Right lobe of liver (tissue), 6 donors: ENCODE measurements at regions not wholly inside any gene's neighbourhood (a gene's known extent, or its start where the extent isn't known, plus 50 kb on each side); places are given as distances from the start of the nearest gene placed in this dataset.

ENCODE experiments used
- ATAC-seq, 4 donors: fragments of 200-7000 bp; cut with Tn5 transposase; one replicate each; pipeline ENCODE4 v1.9.1; 2020; ENCODE audit warnings: mild to moderate bottlenecking in 4 of 4, moderate library complexity in 4 of 4
- DNase-seq, 3 donors: peaks; one replicate each; pipeline ENCODE4 v3.0.0-alpha.2; 2020
- H3K27ac ChIP-seq, 3 donors: fragments of 200-600 bp; one replicate each; pipeline ENCODE4 v1.8.0; 2022
- H3K27me3 ChIP-seq, 2 donors: fragments of 200-600 bp; one replicate each; pipeline ENCODE4 v1.8.0; 2022
- H3K36me3 ChIP-seq, 4 donors: fragments of 200-600 bp; sonication (generic) in 1 of 4; one replicate each; pipeline versions ENCODE4 v1.5.1 to v1.8.0; 2017 to 2022; ENCODE audit warnings: control low read depth in 1 of 4
- H3K4me1 ChIP-seq, 4 donors: fragments of 200-600 bp; sonication (generic) in 1 of 4; one replicate each; pipeline versions ENCODE4 v1.5.1 to v1.8.0; 2017 to 2022; ENCODE audit warnings: control low read depth in 1 of 4
- H3K4me3 ChIP-seq, 3 donors: fragments of 200-600 bp; one replicate each; pipeline ENCODE4 v1.8.0; 2022
- H3K9me3 ChIP-seq, 4 donors: fragments of 200-600 bp; sonication (generic) in 1 of 4; one replicate each; pipeline versions ENCODE4 v1.5.1 to v1.8.0; 2017 to 2022; ENCODE audit warnings: control low read depth in 1 of 4
- CTCF ChIP-seq, 4 donors: fragments of 200-600 bp in 3 of 4; fragments of 450-650 bp in 1 of 4; IDR thresholded peaks; one replicate each; pipeline versions ENCODE4 v1.5.1 to v1.8.0; 2016 to 2022; ENCODE audit warnings: antibody characterized with exemption in 4 of 4, mild to moderate bottlenecking in 2 of 4
- POLR2A ChIP-seq: fragments of 450-650 bp; IDR thresholded peaks from one replicate; pipeline ENCODE4 v1.6.1; 2017; ENCODE audit warnings: antibody characterized with exemption, mild to moderate bottlenecking
- WGBS: methylation state at CpG from one replicate; pipeline ENCODE4 v1.1.6; 2018; ENCODE audit warnings: low coverage, low lambda C conversion rate; ENCODE audit not compliant: insufficient coverage; ENCODE audit errors: missing lambda C conversion rate; 5-methylcytosine and 5-hydroxymethylcytosine counted together
- intact Hi-C, 2 donors: fragments of 100-400 bp; cut with DNase I; formaldehyde crosslinking; loops; one replicate each; pipeline versions ENCODE4 v1.11.2 to v1.14.1; 2022
- donor health status: DM: no; HTN: yes; CAD: no.
- donor health status: DM: no; HTN: no; CAD: no.
- donor health status: DM: no; HTN: no; CAD: no.
- donor health status: DM: no; HTN: yes; CAD: no.
- donor health status: DM: no; HTN: yes; CAD: no.

- no peak overlapping the region for H3K4me3 ChIP-seq
- no peak overlapping the region for H3K27ac ChIP-seq
- 28% methylated on average over 10 of the region's 10 CpGs for WGBS
- intact Hi-C loops, result no loop called here
- TF ChIP-seq CTCF (IDR thresholded peaks at IDR 0.05), result no peak
- no peak for TF ChIP-seq POLR2A
- no peak for ATAC-seq
- no peaks in the 10 kb centered on the region for H3K4me1 ChIP-seq
- no peak for DNase-seq
- no peaks in the 10 kb centered on the region for H3K27me3 ChIP-seq
- no peaks in the 10 kb centered on the region for H3K36me3 ChIP-seq
- no peaks in the 10 kb centered on the region for H3K9me3 ChIP-seq
Observed at GRCh38 chr15:88365124-88365523, 102.1 kb downstream of the MRPL46 start.

GRCh38 chr15:88348579-88349230, 92.2 kb upstream of the NTRK3 start:
- 35% methylated on average over 4 of the region's 4 CpGs for WGBS
- intact Hi-C loops, result no loop called here
- H3K4me3 ChIP-seq, result no peak overlapping the region
- no peak for ATAC-seq
- H3K27me3 ChIP-seq, result no peaks in the 10 kb centered on the region
- no peaks in the 10 kb centered on the region for H3K36me3 ChIP-seq
- no peaks in the 10 kb centered on the region for H3K4me1 ChIP-seq
- H3K9me3 ChIP-seq, result peaks cover 0 to 7% (median 0%) of the 10 kb centered on the region in 4 donors
- no peak overlapping the region for H3K27ac ChIP-seq
- no peak for DNase-seq
- TF ChIP-seq POLR2A, result no peak
- TF ChIP-seq CTCF (IDR thresholded peaks at IDR 0.05), result no peak

GRCh38 chr15:88345962-88346361, 89.4 kb upstream of the NTRK3 start:
- DNase-seq, result no peak
- H3K9me3 ChIP-seq, result no peaks in the 10 kb centered on the region
- H3K36me3 ChIP-seq, result no peaks in the 10 kb centered on the region
- no peaks in the 10 kb centered on the region for H3K4me1 ChIP-seq
- no peak overlapping the region for H3K4me3 ChIP-seq
- WGBS, result 57% methylated on average over 4 of the region's 4 CpGs
- no peaks in the 10 kb centered on the region for H3K27me3 ChIP-seq
- intact Hi-C loops, result no loop called here
- no peak overlapping the region for H3K27ac ChIP-seq
- ATAC-seq, result no peak
- TF ChIP-seq CTCF (IDR thresholded peaks at IDR 0.05) (no peak), POLR2A (no peak)

- Histone ChIP-seq H3K9me3 (no peaks in the 10 kb centered on the region), H3K4me1 (no peaks in the 10 kb centered on the region), H3K27me3 (no peaks in the 10 kb centered on the region), H3K4me3 (no peak overlapping the region), H3K27ac (no peak overlapping the region), H3K36me3 (no peaks in the 10 kb centered on the region)
- no peak for TF ChIP-seq POLR2A
- TF ChIP-seq CTCF (IDR thresholded peaks at IDR 0.05), result no peak
- no peak for DNase-seq
- intact Hi-C loops, result no loop called here
- no CpG with 5 or more reads among the region's 2 CpGs for WGBS
- no peak for ATAC-seq
Observed at GRCh38 chr15:88344786-88345185, 88.2 kb upstream of the NTRK3 start.

- Histone ChIP-seq H3K4me1 (no peaks in the 10 kb centered on the region), H3K9me3 (no peaks in the 10 kb centered on the region), H3K36me3 (no peaks in the 10 kb centered on the region), H3K4me3 (no peak overlapping the region), H3K27ac (no peak overlapping the region), H3K27me3 (no peaks in the 10 kb centered on the region)
- DNase-seq, result no peak
- WGBS, result 30% methylated on average over 2 of the region's 2 CpGs
- TF ChIP-seq CTCF (IDR thresholded peaks at IDR 0.05), result no peak
- no peak for TF ChIP-seq POLR2A
- intact Hi-C loops, result no loop called here
- ATAC-seq, result no peak
Observed at GRCh38 chr15:88342666-88343065, 86.1 kb upstream of the NTRK3 start.
